Kidney (tissue), 13 donors: ENCODE measurements at regions not wholly inside any gene's neighbourhood (a gene's known extent, or its start where the extent isn't known, plus 50 kb on each side); places are given as distances from the start of the nearest gene placed in this dataset.

ENCODE experiments used
- DNase-seq, 5 donors: peaks; one replicate each; pipeline ENCODE4 v3.0.0-alpha.2; 2013 to 2020
- FAIRE-seq: peaks from 2 replicates; lab custom pipeline; 2012; peaks lifted over from hg19 to GRCh38; lab: Jason Lieb, UNC
- H3K27ac ChIP-seq, 2 donors: one replicate each; pipeline ENCODE4 v1.7.0; 2013; ENCODE audit warnings: low read depth in 2 of 2, low read length in 2 of 2, inconsistent platforms in 1 of 2
- H3K27me3 ChIP-seq: one replicate; pipeline ENCODE4 v1.7.1; 2013; ENCODE audit warnings: low read length, inconsistent platforms; ENCODE audit not compliant: control insufficient read depth, insufficient read depth
- H3K36me3 ChIP-seq, 3 donors: one replicate each; pipeline versions ENCODE4 v1.7.0 to v1.7.1; 2013; ENCODE audit warnings: low read length in 3 of 3, control low read depth in 1 of 3, inconsistent platforms in 1 of 3; ENCODE audit not compliant: insufficient read depth in 3 of 3, control insufficient read depth in 2 of 3
- H3K4me1 ChIP-seq, 3 donors: one replicate each; pipeline versions ENCODE4 v1.7.0 to v1.7.1; 2013; ENCODE audit warnings: low read length in 3 of 3, inconsistent platforms in 1 of 3, low read depth in 1 of 3; ENCODE audit not compliant: control insufficient read depth in 2 of 3, insufficient read depth in 2 of 3
- H3K4me3 ChIP-seq, 3 donors: one replicate each; pipeline versions ENCODE4 v1.7.0 to v1.8.1; 2013; ENCODE audit warnings: low read length in 3 of 3, control low read depth in 1 of 3, inconsistent platforms in 1 of 3
- H3K9ac ChIP-seq, 3 donors: one replicate each; pipeline versions ENCODE4 v1.7.0 to v1.7.1; 2013; ENCODE audit warnings: low read length in 3 of 3, control low read depth in 1 of 3, inconsistent platforms in 1 of 3
- H3K9me3 ChIP-seq, 3 donors: one replicate each; pipeline versions ENCODE4 v1.7.0 to v1.7.1; 2013; ENCODE audit warnings: low read length in 3 of 3, control low read depth in 1 of 3, inconsistent platforms in 1 of 3; ENCODE audit not compliant: control insufficient read depth in 2 of 3, insufficient read depth in 1 of 3
- intact Hi-C: fragments of 100-400 bp; cut with DNase I; formaldehyde crosslinking; loops from one replicate; pipeline ENCODE4 v1.11.1; 2022
- TF ChIP-seq, protein P1 (sequence below): IDR thresholded peaks from 3 replicates; pipeline ENCODE4 v1.5.1; 2012; ENCODE audit warnings: mild to moderate bottlenecking, moderate library complexity, borderline replicate concordance; ENCODE audit not compliant: insufficient read depth; ENCODE audit errors: extremely low read depth
- donor health status: control.
- donor health status: control.
- donor health status: control.
- donor health status: control.
- donor health status: control.
- donor health status: DM: yes; HTN: yes; CAD: no.
- donor health status: Normal renal cell carcinoma (clear cell type).

- Histone ChIP-seq H3K9me3 (no peaks in the 10 kb centered on the region), H3K4me3 (no peak overlapping the region), H3K9ac (no peak overlapping the region), H3K27ac (no peak overlapping the region), H3K27me3 (no peaks in the 10 kb centered on the region), H3K36me3 (no peaks in the 10 kb centered on the region), H3K4me1 (no peaks in the 10 kb centered on the region)
- no peak for DNase-seq
- TF ChIP-seq, protein P1, sequence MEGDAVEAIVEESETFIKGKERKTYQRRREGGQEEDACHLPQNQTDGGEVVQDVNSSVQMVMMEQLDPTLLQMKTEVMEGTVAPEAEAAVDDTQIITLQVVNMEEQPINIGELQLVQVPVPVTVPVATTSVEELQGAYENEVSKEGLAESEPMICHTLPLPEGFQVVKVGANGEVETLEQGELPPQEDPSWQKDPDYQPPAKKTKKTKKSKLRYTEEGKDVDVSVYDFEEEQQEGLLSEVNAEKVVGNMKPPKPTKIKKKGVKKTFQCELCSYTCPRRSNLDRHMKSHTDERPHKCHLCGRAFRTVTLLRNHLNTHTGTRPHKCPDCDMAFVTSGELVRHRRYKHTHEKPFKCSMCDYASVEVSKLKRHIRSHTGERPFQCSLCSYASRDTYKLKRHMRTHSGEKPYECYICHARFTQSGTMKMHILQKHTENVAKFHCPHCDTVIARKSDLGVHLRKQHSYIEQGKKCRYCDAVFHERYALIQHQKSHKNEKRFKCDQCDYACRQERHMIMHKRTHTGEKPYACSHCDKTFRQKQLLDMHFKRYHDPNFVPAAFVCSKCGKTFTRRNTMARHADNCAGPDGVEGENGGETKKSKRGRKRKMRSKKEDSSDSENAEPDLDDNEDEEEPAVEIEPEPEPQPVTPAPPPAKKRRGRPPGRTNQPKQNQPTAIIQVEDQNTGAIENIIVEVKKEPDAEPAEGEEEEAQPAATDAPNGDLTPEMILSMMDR = no peak
- no peak for FAIRE-seq
- intact Hi-C loops = no loop called here
Observed at GRCh38 chr17:69869667-69870066, 205.4 kb upstream of the KCNJ16 start.

- Histone ChIP-seq H3K9me3 (no peaks in the 10 kb centered on the region), H3K4me1 (no peaks in the 10 kb centered on the region), H3K4me3 (no peak overlapping the region), H3K27me3 (no peaks in the 10 kb centered on the region), H3K36me3 (no peaks in the 10 kb centered on the region), H3K9ac (no peak overlapping the region), H3K27ac (no peak overlapping the region)
- intact Hi-C loops = no loop called here
- TF ChIP-seq, protein P1 = no peak
- FAIRE-seq = no peak
- DNase-seq = peak in 1 of 5 donors; percentile 72
Observed at GRCh38 chr17:69870091-69870530, 204.9 kb upstream of the KCNJ16 start.

GRCh38 chr17:69870751-69871199 is 204.2 kb upstream of the KCNJ16 start:
- DNase-seq = peak in 1 of 5 donors; percentile 8

More at GRCh38 chr17:69870751-69871199, 204.2 kb upstream of the KCNJ16 start:
- no peak for FAIRE-seq
- intact Hi-C loops = no loop called here
- TF ChIP-seq, protein P1 = no peak
- Histone ChIP-seq H3K9me3 (no peaks in the 10 kb centered on the region), H3K9ac (no peak overlapping the region), H3K27me3 (no peaks in the 10 kb centered on the region), H3K27ac (no peak overlapping the region), H3K4me3 (no peak overlapping the region), H3K4me1 (no peaks in the 10 kb centered on the region), H3K36me3 (no peaks in the 10 kb centered on the region)
